ENCODE measurements at regions not wholly inside any gene's neighbourhood (a gene's known extent, or its start where the extent isn't known, plus 50 kb on each side); places are given as distances from the start of the nearest gene placed in this dataset. TPM values are rescaled to one million over a fixed set of nuclear protein-coding genes. Genes with fewer than 3 reads are reported as not detected.

DNA sequence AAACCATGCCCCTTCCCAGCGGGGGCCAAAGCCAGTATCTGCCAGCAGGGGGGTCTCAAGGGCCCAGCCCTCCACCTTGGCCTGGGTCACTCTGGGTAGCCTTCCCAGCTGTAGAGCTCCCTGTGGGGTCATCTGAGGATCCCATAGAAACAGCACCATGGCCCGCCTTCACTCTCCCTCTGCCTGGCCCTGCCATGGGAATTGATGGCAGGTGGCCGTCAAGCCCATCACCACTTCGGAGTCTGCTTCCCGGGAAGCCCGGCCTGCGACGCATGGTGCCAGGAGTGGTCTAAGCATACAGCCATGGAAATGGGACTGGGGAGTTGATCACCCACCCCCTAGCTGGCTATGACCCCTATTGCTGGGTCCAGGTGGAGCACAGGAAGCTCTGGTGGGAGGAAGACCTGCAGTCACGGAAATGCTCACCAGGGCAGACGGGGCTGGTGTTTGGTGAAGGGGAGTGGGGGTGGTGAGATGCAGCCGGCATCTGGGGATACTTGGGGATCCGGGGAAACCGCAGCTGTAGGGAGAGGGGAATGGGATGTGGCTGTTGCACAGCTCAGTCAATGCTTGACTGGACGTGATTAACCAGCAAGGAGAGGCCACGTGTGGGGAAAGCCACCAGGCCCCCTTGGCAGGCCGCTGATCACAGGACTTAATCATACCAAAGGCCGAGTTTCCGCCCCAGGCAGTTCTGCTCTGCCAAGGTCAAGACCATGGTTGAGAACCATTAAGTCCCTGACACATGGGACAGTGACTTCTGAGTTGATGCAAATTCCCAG lies 52.2 kb upstream of the DIO3 start:
- no peak overlapping the region for H3K9ac ChIP-seq (ENCODE audit: low read depth in 2 of 2, low read length in 2 of 2)
- H3K27ac ChIP-seq: no peak overlapping the region
- DNase-seq: no peak
- H3K4me1 ChIP-seq: no peaks in the 10 kb centered on the region
- intact Hi-C loops (cut with DNase I): no loop called here
- no peak for TF ChIP-seq CTCF (IDR thresholded peaks at IDR 0.05)
- no peaks in the 10 kb centered on the region for H3K36me3 ChIP-seq
- H3K27me3 ChIP-seq: no peaks in the 10 kb centered on the region
- H3K4me3 ChIP-seq: no peak overlapping the region
- no peaks in the 10 kb centered on the region for H3K9me3 ChIP-seq

DNA sequence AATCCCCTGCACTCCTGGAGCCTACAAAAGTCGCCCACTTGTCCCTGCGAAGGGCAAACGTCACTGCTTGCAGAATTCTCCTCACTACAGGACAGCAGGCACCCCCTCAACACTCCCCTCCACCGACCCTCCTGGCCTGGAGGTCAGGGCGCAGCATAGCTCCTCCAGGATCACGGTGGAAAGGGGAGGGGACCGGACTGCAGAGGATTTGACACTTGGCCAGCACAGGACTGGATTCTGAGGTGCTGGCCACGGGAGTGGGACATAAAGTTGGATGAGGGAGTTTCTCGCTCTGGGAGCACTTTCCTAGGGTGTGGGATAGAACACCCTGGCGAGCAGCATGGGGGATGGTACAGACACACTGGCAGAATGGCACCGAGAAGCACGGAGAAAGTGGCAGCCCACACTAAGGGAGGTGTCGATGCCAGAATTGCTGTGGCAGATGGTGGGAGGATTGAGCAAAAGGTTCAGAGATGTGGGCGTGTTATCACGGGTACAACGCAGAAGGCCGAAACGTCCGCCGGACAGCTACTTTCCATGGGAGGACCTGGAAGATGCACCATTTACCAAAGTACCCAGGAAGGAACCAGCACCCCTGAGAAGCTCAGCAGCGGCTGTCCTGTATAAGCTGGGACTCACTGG lies 51.4 kb upstream of the DIO3 start:
- Histone ChIP-seq H3K27me3 (no peaks in the 10 kb centered on the region), H3K9ac (ENCODE audit: low read depth in 2 of 2, low read length in 2 of 2) (no peak overlapping the region), H3K27ac (no peak overlapping the region), H3K4me3 (no peak overlapping the region), H3K4me1 (no peaks in the 10 kb centered on the region), H3K36me3 (no peaks in the 10 kb centered on the region), H3K9me3 (no peaks in the 10 kb centered on the region)
- intact Hi-C loops (cut with DNase I): no loop called here
- DNase-seq: no peak
- no peak for TF ChIP-seq CTCF (IDR thresholded peaks at IDR 0.05)

DNA sequence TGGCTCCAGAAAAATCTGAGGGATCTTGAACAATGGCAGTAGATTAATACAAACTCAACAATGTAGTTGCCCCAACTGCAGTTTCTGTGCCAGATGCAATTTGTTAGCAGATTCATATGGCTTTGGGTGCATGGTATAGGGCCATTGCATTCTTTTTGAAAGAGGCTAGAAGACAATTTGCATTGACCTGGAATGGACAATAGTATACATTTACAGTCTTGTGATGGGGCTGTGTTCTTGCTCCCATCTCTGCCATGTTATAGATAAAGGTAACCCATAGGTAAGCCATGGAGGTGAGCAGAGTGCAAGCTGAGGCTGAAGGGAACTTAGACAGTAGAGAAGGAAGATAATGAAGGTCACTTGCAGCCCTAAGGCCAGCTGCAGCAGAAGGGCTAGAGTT lies 50.1 kb upstream of the DIO3 start:
- intact Hi-C loops (cut with DNase I): no loop called here
- Histone ChIP-seq H3K27me3 (no peaks in the 10 kb centered on the region), H3K9me3 (no peaks in the 10 kb centered on the region), H3K36me3 (no peaks in the 10 kb centered on the region), H3K9ac (ENCODE audit: low read depth in 2 of 2, low read length in 2 of 2) (no peak overlapping the region), H3K27ac (no peak overlapping the region), H3K4me3 (no peak overlapping the region), H3K4me1 (no peaks in the 10 kb centered on the region)
- no peak for TF ChIP-seq CTCF (IDR thresholded peaks at IDR 0.05)
- DNase-seq: no peak

Small RNA genes lying in the stretch of these regions (microRNA-seq; reads per million reads assigned to microRNA genes)
- gene MIR1185-1: 3.3 reads per million
- gene MIR1185-2: not detected
- not detected for gene MIR1193
- not detected for gene MIR1197
- 98.2 reads per million, percentile 52 among the genes with 10 or more reads in this experiment for gene MIR134
- gene MIR154: 70.0 reads per million, percentile 50 among the genes with 10 or more reads in this experiment
- gene MIR299: 61.8 reads per million, percentile 47 among the genes with 10 or more reads in this experiment
- gene MIR300: not detected
- gene MIR323A: 27.0 reads per million, percentile 32 among the genes with 10 or more reads in this experiment
- gene MIR323B: 2.2 reads per million
- gene MIR329-1: not detected
- gene MIR329-2: not detected
- gene MIR369: 194 reads per million, percentile 61 among the genes with 10 or more reads in this experiment
- not detected for gene MIR376A1
- not detected for gene MIR376A2
- 18.2 reads per million, percentile 26 among the genes with 10 or more reads in this experiment for gene MIR376B
- 335 reads per million, percentile 66 among the genes with 10 or more reads in this experiment for gene MIR376C
- 18.8 reads per million, percentile 27 among the genes with 10 or more reads in this experiment for gene MIR377
- gene MIR379: 454 reads per million, percentile 70 among the genes with 10 or more reads in this experiment
- 1.7 reads per million for gene MIR380
- 104 reads per million, percentile 54 among the genes with 10 or more reads in this experiment for gene MIR381
- 398 reads per million, percentile 68 among the genes with 10 or more reads in this experiment for gene MIR382
- 560 reads per million, percentile 72 among the genes with 10 or more reads in this experiment for gene MIR409
- 712 reads per million, percentile 76 among the genes with 10 or more reads in this experiment for gene MIR411
- gene MIR412: 11.6 reads per million, percentile 19 among the genes with 10 or more reads in this experiment
- gene MIR485: 36.4 reads per million, percentile 38 among the genes with 10 or more reads in this experiment
- gene MIR487A: 8.3 reads per million, percentile 12 among the genes with 10 or more reads in this experiment
- 888 reads per million, percentile 79 among the genes with 10 or more reads in this experiment for gene MIR487B
- 44.7 reads per million, percentile 42 among the genes with 10 or more reads in this experiment for gene MIR494
- gene MIR495: 24.8 reads per million, percentile 31 among the genes with 10 or more reads in this experiment
- gene MIR496: 1.7 reads per million
- gene MIR539: 9.9 reads per million, percentile 15 among the genes with 10 or more reads in this experiment
- 2.2 reads per million for gene MIR541
- 34.2 reads per million, percentile 37 among the genes with 10 or more reads in this experiment for gene MIR543
- not detected for gene MIR544A
- 28.7 reads per million, percentile 34 among the genes with 10 or more reads in this experiment for gene MIR654
- gene MIR655: 1.7 reads per million
- gene MIR656: not detected
- 1.7 reads per million for gene MIR668
- gene MIR758: 1.7 reads per million
- gene MIR889: 44.7 reads per million, percentile 42 among the genes with 10 or more reads in this experiment

Data from colonic mucosa (tissue), 4 donors.